ENCODE measurements at regions not wholly inside any gene's neighbourhood (a gene's known extent, or its start where the extent isn't known, plus 50 kb on each side); places are given as distances from the start of the nearest gene placed in this dataset.
"Not testable (repeated sequence)": the region's sequence is repeated elsewhere in the genome, so short reads cannot be mapped to it uniquely, and the experiment has no call there.

DNA sequence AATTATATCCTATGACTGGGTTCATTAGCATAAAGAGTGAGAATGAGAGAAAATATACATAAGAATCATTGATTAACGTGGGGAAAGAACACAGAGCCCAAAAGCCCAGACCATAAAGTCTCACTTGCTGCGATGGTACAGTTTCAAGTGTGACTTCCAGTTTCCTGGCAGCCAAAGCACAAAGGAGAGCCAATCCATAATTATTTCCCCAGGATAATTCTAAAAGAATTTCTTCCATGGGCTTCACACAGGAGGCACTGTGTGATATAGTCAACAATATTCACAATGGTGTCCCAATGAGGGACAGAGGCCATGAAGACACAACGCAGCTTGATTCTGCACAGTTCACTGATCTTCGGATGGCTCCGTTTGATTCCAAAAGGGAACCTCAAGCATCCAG lies 321.6 kb downstream of the PLPP3 start:
- DNase-seq = no peak

DNA sequence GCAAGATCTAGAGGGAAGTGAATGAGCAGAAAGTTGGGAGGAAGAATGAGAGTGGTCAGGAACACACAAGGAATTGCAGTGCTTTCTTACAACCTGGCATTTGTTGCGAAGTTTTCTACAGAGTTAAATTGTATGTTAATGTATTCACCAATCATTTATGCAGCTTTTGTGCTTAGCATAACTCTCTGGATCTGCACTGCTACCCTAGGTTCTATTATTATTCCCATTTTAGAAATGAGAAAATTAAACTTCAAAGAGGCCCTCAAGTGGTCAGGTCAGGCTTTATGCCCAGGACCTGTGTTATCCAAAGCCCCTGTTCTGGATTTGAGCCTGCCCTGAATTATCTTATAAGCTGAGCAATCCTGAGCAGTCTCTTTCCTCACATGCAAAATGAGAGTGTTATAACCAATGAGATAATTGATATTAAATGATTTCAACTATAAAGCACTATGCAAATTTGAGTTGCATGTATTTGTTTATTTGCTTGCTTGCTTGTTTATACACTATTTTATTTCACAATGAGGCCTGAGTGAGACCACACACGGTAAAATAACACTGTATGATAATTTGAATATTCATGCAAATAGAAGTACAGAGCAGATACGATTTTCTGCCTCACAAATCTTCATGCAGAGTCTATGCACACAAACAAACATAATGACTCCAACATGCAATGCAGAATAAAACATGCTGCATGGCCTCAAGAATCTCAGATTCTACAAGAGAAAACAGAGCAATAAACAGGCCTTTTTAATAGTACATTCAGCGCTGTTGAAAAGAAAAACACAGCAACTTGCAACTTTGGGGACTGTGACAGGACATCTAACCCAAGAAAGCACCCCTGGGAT lies 323.0 kb downstream of the PLPP3 start:
- DNase-seq = no peak

DNA sequence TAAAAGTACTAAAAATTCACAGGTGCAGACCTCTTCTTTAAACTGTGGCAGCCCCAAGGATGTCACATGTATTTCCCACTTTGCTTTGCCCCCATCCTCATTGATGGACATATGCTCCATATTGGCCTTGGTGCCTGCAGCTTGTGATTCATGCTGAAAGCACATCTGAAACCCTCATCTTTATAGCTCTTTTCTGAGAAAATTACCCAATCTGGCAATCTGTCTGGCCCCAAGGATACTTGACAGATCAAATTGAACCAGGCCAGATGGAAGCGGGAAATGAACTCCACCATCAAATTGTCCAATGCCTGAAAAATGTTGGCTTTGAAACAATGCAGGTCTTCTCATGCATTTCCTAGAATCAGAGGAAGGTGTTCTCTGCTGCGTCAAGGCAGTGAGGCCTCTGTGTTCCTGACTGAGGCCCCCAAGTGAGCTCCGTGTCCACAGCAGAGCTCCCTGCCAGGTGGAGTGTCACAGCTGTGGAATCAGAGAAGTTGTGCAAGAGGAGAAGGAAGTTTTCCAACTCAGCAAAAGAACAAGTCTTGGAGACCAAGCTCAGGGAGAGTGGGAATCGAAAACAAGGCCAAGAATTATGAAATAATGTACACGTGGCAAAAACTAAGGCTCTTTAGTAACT lies 323.7 kb downstream of the PLPP3 start:
- no peak for DNase-seq

DNA sequence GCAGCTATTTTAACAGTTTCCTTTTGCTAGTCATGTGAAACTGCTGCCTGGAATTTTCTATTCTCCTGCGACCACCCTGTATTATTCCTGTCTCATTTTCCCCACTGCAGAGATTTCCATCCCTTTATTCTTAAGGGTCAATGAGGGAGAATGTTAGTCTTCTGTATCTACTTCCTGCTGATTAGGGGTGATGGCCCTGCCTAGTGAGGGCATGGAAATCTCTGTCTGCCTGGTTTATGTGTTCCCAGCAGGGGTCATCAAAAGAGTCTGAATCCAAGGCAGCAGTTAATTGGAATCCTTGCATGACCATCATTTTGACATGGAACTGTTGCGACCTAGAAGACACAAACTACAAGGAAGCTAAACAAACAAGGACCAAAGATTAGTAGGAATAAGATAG lies 325.2 kb downstream of the PLPP3 start:
- DNase-seq = no peak

DNA sequence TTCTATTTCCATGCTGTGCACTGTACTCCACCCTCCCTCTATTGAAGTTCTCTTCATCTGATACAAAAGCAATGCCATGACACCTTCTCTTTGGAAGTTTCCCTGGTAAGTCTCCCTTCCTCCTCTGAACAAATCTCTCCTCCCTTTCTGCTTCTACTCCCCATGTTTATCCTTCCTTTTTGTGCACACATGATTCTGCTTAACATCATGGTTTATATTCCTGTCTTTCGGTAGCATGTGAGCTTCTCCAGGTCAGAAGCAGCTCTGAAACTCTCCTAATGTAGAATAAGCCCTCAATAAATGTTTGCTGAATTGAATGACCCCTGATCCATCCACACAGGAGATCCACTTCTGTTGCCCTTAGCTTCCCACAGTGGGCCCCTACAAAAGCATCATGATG lies 328.6 kb downstream of the PLPP3 start:
- no peak for DNase-seq

DNA sequence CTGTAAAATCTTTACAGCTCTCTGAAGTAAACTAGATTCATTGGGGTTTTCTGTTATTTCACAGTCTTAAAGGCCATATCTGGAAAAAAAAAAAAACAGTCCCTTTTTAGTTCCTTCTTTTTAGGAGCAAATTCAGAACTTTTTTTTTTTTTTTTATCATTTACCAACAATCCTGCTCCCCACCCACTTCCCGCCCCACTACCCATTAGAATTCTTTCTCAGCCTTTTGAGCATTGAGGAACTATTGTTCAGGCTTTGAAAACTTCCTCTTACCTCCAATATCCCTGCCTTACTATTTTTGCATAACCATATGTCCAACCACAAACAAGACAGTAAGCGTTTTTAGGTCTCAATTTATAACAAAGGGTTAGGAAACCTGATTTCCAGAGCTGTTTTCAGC lies 330.1 kb downstream of the PLPP3 start:
- DNase-seq = peak; percentile 67

DNA sequence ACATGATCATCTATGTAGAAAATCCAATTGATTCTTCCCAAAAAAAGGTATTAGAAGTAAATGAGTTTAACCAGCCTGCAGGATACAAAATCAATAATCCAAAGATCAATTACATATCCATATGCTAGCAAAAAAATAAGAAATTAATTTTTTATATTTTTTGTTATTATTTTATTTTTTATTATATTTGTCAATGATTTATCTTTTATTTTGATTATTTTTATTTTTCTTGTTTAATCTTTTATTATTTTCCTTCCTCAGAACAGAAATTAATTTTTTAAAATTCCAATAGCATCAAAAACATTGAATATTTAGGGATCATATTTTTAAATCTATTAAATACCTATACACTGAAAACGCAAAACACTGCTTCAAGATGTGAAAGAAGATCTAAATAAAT lies 331.2 kb downstream of the PLPP3 start:
- no peak for DNase-seq

DNA sequence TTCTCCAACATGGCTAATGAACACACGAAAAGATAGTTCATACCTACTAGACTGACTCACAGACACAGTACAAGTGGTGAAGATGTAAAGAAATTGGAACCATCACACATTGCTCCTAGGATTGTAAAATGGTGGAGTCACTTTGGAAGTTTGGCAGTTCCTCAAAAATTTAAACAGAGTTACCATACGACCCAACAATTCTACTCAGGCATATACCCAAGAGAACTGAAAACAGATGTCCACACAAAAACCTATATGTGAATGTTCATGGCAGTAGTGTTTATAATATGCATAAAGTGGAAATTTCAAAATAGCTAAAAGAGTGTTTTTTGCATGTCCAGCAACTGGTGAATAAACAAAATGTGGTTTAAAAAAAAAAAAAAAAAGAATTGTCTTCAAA lies 332.6 kb downstream of the PLPP3 start:
- DNase-seq = not testable (repeated sequence)

DNA sequence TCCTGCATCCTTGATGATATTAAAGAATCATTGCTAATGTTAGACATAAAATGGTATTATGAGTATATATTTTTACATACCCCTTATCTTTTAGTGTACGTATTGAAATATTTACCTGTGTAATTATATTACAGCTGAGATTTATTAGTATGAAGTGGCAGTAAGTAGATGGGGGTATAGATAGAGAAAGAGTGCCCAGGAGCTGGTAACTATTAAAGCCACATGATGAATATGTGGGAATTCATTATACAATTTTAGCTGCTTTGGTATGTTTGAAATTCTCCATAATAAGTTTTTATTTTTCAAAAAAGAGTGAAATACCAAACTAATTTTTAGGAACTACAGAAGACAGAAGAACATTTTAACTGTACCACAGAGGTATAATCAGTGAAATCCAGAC lies 339.0 kb downstream of the PLPP3 start:
- no peak for DNase-seq

DNA sequence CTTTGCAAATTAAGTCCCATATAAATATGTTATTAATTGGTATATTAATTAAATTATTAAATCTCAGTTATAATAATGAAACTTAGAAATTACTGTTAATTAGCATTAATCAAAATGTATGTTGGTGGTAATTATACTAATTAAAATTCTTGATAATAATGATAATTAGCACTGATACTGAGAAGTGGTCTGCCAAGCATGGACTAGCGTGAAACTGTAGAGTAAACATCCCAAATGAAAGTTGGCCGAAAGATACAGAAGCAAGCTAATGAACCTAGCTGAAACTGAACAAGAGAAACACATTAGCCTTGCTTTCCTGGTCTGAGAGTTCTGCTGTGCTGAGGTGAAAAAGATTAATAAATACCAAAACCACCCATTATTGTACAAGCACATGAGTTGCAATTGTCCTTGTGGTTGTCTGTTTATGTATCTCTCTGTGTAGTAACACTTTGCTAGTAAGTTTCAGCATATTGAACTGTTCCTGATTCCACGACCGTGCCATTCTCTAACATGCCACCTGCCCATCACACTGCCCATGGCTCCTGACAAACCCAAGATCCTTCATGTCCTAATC lies 341.8 kb downstream of the PLPP3 start:
- DNase-seq = no peak

DNA sequence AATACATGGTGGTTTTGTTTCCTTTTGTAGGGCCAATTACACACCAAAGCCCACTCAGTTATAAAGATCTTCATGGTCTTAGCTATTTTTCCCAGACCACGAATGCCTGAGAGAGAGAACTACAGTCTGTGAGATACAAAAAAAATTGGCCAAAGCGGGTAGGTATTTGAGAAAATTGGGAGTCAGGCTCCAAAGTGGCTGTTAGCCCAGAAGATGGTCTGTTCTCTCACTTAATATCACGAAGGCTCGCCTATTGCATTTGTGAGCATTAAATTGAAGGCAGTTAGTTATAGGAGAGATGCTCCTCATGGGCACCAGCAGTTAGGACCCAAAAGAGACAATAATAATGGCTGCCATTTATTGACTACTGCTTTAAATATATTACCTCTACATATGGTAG lies 342.7 kb downstream of the PLPP3 start:
- no peak for DNase-seq

DNA sequence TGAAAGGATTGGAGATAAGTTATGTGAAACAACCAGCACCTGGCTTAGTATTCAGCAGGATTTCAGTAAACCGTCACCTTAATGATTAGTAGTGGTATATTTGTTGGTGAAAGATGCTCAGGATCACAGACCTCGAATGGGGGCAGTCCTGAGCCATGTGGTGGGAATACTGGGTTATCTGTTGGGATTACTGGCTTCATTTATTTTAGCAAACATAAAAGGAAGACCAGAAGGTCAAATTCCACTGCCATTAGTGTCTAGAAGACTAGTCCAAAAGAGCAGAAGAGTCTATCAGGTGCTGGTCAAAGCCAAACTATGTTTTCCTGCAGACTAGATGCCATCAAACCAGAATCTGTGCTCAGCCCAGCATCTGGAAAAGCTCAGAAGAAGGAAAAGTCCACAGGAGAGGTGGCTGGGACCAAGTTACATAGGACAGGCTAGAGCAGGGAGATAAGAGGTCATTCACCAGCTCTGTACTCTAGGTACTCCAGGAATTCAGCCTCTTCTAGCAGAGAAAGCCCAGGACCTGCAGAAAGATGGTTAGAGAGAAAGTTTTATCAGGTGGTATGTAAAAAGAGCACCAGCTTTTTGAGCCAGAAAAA lies 343.4 kb downstream of the PLPP3 start:
- DNase-seq = no peak

DNA sequence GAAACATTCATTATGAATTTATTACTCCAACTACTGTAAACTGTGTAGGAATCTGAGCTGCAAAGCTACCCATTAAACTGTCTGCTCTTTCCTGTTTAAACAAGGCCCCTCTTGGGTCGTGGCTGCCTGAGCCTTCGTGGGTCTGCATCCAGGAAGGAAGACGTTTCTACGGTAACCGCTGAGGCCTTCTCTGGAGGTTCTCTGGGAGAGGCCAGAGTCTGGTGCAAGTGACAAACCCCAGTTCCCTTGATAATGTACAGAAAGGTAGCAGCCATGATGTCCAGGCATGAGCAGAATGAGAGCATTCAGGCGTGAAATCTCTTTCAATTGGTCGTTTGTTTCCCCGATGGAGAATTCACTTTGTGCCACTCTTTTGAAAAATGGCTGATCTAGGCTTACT lies 350.2 kb downstream of the PLPP3 start:
- no peak for DNase-seq

DNA sequence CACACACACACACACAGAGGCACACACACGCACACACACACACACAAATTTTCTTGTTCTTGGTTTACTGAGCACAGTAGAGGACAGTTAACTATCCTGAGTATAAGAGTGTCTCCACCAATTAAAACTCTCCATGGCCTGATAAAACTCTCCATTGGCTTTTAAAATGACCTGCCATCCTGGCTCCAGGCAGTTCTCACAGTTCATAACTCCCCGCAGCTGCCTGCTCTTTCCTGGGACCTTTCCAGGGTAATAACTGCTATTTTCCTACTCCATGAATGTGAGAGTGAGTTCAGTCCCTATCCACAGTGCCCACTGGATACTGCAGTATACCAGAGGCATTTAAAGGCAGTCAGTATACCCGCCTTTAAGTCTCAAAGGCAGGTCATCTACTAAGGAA lies 351.5 kb downstream of the PLPP3 start:
- DNase-seq = no peak

DNA sequence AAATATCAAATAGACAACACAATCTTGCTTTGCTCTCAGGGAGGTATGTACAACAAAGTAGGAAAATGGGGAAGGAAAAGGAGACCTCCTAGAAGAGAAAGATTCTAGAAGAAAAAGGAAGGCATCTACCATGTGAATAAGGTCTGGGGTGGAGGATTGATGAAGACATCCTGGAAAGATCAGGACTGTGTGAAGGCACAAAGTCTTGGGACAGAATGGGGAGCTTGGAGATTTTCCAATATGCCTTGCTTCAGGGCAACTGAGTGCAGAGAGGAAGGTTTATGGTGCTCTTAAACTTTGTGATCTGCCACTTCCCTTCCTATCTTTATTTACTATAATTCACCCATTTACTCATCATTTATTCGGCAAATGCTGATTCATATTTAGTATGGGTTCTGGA lies 352.0 kb downstream of the PLPP3 start:
- no peak for DNase-seq

DNA sequence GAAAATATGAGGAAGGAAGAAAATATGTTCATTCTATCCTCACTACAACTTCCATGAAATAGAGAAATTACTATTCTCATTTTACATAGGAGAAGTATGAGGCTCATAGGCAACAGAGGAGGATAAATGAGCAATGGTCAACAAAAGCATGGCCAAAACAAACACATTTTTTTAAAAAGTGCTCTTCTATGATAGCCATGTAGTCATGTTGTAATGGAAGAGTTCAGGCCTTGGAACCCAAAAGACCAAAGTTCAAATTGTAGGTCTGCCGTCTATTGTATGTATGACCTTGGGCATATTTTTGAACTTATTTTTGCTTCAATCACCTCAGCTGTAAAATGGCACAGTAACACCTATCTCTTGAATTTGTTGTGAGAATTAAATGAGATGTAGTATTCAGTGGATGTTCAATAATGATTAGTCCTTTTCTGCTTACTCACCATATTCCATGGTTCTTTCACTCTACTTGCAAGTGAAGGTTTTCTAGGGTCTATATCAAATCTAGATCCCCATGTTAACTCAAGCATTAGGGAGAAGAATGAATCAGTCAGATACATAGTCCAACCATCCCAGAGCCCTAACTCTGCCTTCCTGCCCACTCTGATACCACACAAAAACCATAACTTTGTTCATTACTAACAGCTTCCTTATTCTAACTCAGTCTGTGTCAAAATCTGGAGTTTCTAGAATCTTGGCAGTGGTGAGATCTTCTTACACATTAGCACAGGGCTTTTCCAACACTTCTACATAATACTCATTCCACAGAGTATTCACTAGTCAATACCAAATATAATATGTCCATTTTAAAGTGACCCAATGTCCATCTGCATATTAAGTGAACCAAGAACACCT lies 353.2 kb downstream of the PLPP3 start:
- no peak for DNase-seq

DNA sequence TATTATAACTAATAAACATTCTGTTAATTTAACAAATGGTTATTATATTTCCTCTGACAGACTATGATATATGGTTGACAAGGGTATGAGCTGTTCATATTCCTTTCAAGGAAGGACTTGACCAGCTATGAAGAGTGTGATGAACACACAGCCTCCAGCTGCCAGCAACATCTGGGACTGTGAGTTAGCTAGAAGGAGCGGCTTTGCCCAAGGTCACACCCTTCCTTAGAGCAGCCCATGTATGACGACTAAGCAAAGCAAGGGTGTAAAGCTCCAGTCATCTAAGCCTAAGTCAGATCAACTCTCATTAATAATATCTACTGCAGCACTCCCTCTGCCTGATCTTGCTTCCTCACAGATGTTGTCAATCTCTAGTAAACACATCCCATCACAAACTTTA lies 355.4 kb downstream of the PLPP3 start:
- DNase-seq = no peak

DNA sequence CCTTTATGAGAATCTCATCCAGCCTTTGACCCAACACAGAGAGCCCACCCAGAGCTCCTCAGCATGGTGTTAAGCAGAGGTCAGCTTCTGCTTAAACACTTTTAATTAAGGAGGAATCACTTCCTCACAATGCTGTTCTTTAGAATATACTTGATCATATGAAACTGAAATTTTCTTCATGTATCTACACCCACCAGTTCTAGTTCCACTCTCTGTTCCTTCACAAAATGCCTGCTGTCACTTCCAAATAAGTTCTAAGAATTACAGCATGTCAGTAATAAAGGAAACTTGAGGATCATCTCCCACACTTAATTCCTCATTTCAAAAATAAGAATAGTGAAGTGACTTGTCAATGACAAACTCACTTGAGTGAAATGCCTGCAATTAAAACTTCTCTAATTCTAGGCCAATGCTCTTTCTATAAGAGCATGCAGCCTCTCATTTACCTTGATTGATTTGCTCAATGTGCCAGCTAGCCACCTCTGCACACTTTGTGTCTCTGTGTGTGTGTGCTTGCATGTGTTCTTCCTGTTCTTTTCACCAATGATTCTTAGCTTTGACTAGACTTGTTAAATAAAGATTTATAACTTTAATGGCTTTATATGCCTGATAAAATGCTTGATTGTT lies 356.3 kb downstream of the PLPP3 start:
- no peak for DNase-seq

DNA sequence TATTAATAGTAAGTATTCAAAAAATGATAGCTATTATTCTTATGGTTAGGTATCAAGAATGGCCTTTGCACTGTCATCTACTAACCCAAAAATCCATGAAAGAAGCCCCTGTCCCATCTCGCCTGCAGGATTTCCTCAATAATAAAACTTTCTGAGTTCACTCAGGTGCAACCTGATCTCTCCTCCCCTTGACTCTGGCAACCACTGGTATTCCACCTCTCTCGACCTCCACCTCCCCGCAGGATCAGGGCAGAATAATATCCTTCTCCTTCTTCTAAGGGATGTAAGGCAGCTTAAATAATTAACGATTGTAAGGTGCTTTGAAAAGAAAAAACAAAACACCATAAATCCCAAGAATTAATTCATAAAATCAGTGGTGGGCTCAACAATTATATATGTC lies 359.3 kb downstream of the PLPP3 start:
- DNase-seq = no peak

DNA sequence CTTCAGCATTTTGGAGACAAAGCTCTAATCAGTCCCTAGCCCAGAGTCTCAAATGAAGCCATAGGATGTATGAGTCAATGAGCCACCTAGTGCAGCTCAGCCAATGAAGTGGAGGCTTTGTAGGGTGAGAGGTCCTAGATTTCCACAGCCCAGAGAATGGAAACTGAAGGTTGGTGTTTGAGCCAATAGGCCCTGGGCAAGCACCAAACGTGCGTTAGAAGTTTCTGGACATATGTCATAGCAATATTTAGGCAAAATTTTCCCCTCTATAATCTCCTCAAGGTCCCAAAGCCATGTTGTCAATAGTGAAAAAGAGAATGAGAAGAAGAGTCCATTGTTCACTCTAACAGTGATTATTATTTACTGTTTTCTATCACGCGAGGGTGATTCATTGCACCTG lies 361.3 kb downstream of the PLPP3 start:
- DNase-seq = no peak

DNA sequence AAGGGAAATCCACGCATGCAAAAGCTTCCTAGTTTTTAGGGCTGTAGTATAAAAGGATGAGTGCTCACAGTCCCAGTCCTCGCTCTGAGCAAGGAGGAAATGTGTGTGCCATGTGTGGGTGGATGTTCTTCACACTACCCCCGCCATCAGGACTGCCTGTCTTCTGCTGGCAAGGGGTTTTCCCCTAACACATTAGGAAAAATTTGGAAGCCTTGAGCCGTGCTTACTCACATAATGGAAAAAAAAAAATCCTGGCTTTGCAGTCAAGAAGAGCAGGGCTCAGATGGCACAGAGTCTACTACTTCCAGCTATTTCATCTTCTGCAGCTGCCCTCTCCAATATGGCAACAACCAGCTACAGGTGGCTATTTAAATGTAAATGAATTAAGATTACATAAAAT lies 363.1 kb downstream of the PLPP3 start:
- no peak for DNase-seq

DNA sequence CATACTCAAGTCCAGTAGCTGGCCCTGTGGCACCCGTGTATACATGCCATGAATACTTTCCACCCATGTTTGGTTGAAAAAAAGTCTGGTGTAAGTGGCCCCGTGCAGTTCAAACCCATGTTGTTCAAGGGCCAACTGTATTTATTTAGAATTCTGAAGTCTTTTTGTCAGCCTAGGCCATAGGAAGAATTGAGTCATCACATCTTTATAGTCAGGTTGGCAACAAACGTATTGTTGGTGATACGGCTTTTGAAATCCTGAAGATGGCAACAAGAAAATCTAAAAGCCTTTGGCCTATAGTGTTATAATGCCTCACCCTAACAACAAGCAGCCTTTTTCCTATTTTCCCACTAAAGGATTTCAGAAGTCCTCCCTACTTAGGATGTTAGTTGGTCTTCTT lies 363.6 kb downstream of the PLPP3 start:
- DNase-seq = no peak

DNA sequence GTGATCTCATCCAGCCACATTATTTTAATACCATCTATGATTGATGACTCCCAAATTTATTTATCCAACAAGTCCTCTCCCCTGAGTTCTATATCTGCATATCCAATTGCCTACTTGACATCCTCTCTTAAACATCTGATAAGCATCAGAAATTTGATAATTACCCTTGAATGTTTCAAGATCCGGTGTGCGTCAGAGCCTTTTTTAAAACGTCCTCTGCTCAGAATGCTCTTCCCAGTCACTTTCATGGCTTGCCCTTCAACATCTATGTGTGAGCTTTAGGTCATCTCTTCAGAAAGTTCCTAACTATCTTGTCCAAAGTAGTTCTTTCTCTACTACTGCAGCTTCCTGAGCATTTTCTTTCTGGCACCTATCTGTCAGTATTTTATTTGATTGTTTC lies 364.3 kb downstream of the PLPP3 start:
- no peak for DNase-seq
